ENCODE measurements at regions not wholly inside any gene's neighbourhood (a gene's known extent, or its start where the extent isn't known, plus 50 kb on each side); places are given as distances from the start of the nearest gene placed in this dataset.

DNA sequence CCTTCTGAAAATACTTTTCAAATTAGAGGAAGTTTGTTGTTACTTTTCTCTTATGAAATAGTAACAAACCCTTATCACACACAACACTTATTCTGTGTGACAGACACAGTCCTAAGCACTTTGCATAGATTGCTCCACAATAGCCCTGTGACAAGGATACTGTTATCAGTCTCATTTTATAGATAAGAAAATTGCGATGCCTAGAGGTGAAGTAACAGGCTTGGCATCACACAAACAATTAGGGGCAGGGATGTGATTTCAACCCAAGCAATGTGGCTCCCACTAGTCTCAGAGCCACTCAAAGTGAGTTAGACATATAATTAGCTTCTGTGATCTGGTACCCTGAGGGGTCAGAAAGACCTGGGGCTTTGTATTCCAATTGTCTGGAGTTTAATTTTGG is 339.9 kb downstream of the FBXO8 start:
- intact Hi-C loops (cut with DNase I): no loop called here
- no peak for DNase-seq (ENCODE audit: low spot score)

- intact Hi-C loops (cut with DNase I): no loop called here
- DNase-seq (ENCODE audit: low spot score): no peak
Measured at GRCh38 chr4:173940146-173940545, 343.3 kb downstream of the FBXO8 start.

DNA sequence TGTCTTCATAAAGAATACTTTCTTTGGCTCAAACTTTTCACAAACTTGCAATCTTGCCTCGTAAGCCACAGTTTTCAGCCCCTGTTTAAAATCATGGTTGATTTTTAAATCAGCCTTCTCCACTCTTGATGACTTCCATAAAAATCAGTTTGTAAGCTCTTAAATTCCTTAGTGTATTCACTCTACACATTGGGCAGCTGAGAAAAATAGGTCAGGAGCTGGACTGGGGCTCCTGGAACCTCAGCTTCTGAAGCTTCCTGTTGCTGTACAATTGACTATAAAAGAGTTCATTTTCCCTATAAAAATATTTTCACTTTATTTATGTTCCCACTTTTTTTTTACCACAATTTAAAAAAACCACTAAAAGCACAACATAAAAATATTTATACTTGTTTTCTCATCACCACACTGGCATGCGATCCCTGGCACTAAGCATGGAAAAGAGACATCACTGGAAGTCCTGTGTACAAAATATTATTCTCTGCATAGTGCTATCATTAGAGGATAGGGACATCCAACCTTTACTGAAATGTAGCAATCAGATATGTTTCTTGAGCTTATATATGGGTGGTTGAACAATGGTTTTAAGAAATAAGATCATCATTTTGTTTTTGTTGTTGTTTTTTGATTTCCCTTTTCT is 345.7 kb downstream of the FBXO8 start:
- intact Hi-C loops (cut with DNase I): no loop called here
- no peak for DNase-seq (ENCODE audit: low spot score)

- intact Hi-C loops (cut with DNase I): no loop called here
- DNase-seq (ENCODE audit: low spot score): no peak
Measured at GRCh38 chr4:173936861-173937260, 346.6 kb downstream of the FBXO8 start.

DNA sequence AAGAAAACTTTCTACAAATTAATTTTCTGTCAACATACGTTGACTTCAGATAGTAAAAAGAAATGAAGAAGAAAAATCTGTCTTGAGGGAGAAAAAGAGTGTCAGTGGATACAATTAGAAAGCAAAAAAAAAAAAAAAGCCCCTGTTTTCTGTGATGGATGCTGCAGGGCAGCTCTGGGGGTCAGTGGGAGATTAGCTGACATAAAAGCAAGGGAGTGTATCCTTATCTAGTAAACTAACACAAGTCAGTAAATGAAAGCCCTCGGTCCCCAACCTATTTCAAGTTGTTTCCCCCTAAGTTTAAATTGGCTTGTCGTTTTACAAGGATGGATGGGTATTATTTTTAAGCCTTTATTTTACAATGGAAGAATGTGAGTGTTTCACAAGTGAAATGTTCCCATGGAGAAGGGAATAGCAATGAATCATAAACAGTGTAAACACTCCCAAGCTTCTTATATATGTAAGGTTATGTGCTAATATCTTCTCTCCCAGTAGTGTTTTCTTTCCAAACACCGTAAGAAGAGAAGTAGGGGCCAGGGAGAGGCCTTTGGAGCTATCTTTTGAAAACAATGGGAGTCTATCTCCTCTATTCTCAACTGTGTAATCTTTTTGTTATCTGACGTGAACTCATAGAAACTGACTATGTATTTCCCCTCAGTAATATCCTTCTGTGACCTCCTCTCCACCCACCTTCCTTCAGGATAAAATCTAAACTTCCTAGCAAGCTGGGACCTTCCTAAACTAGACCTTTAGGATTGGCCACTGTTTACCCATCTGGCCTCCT is 347.7 kb downstream of the FBXO8 start:
- intact Hi-C loops (cut with DNase I): no loop called here
- no peak for DNase-seq (ENCODE audit: low spot score)

DNA sequence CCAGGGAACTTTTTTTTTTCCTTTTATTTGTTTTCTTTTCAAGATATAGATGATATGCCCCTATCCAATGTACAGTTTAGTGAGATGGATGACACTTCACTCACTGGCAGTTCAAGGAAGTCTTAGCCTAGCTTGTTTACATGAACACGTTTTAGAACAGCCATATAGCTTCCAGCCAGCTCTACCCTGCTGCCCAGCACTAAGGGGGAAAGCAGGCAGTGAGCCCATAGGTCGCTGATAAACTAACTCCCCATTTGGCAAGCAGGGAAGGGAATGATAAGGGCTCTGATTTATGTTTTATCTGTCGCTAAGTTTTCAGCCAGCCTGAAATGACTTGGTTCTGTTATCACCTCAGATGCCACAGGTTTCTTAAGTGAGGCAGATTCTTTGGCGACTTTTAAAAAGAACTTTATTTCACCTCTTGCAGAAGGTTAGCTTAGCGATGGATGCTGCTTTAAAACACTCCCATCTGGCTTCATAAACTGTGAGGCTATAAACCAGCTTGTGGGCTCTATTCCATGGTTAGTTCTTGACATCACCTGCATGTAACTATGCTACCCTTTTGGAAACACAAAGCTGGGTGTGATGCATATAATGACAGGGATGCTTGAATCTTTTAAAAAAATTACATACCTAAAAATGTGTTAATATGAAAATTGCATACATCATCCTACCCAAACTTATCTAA is 348.4 kb downstream of the FBXO8 start:
- DNase-seq (ENCODE audit: low spot score): no peak
- intact Hi-C loops (cut with DNase I): no loop called here

- no peak for DNase-seq (ENCODE audit: low spot score)
- intact Hi-C loops (cut with DNase I): no loop called here
Measured at GRCh38 chr4:173934201-173934600, 349.3 kb downstream of the FBXO8 start.

- intact Hi-C loops (cut with DNase I): no loop called here
- no peak for DNase-seq (ENCODE audit: low spot score)
Measured at GRCh38 chr4:173932701-173933100, 350.8 kb downstream of the FBXO8 start.

- intact Hi-C loops (cut with DNase I): no loop called here
- no peak for DNase-seq (ENCODE audit: low spot score)
Measured at GRCh38 chr4:173930329-173930967, 353.0 kb downstream of the FBXO8 start.

DNA sequence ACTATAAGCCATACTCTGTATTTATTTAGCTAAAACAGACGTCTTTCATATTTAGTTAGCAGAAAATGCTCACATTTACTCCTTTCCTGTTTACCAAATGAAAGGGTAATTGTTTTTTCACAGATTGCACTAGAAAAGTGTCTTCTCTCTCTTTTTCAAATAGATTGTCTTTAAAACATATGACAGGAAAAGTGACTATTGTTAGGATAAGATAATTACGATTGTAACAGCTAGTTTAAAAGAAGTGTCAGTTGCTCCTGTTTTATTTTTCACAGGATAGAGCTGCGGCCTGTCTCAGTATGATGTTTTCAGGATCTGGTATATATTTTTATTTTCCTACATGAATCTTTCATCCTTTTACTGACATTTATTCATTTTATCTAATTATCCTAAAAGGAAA is 353.5 kb downstream of the FBXO8 start:
- intact Hi-C loops (cut with DNase I): no loop called here
- no peak for DNase-seq (ENCODE audit: low spot score)

DNA sequence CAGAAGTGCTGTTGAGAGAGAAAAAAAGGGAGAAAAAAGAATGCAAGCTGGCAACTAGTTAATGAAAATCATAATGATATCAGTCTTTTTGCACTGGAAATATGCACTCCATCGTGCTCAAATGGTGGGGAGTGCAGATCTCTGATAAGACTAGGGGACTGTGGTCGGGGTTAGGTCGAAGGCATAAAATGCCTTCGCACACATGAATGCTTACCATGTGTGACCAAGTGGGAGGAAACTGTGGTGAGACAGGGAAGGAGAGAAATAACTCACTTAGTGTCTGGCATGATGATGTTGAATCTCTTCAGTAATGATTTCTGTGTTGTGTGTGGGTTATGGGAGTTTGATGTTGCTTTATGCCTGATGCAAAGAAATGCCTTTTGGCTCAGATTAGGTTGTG is 358.9 kb downstream of the FBXO8 start:
- intact Hi-C loops (cut with DNase I): no loop called here
- no peak for DNase-seq (ENCODE audit: low spot score)

DNA sequence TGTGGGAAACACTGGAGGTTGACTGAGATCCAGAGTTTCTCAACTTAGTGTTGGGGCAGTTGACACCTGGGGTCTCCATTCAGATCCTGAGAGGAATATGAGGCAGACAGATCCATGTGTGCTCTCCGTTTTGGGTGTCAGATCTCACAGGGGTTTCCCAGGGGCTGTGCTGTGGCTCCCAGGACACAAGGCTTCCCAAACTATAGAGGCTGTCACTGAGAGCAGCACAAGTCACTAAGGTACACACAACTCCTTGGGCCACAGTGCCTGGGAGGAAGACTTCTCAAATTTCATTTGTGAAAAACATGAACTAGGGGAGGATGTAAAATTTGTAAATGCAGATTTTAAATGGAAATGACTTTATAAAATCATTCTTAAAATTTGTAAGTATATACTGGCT is 363.6 kb downstream of the FBXO8 start:
- intact Hi-C loops (cut with DNase I): no loop called here
- DNase-seq (ENCODE audit: low spot score): no peak

DNA sequence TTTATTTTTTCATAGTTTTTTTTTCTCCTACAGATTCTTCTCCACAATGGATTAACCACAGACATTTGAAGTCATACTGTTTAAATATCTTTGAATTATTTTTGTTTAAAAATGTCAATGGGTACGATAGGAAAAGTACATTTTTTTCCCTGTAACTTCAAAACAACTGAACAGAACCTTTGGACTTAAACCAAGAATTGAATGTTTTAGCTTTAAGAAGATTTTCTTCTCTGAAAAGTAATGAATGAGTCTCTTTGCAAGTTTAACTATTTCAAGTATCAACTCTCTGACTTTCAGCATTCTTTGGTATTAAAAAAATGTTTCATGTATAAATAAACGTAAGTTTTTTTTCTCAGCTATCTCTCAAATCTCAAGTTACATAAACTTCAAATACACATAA is 364.3 kb downstream of the FBXO8 start:
- DNase-seq (ENCODE audit: low spot score): no peak
- intact Hi-C loops (cut with DNase I): no loop called here

DNA sequence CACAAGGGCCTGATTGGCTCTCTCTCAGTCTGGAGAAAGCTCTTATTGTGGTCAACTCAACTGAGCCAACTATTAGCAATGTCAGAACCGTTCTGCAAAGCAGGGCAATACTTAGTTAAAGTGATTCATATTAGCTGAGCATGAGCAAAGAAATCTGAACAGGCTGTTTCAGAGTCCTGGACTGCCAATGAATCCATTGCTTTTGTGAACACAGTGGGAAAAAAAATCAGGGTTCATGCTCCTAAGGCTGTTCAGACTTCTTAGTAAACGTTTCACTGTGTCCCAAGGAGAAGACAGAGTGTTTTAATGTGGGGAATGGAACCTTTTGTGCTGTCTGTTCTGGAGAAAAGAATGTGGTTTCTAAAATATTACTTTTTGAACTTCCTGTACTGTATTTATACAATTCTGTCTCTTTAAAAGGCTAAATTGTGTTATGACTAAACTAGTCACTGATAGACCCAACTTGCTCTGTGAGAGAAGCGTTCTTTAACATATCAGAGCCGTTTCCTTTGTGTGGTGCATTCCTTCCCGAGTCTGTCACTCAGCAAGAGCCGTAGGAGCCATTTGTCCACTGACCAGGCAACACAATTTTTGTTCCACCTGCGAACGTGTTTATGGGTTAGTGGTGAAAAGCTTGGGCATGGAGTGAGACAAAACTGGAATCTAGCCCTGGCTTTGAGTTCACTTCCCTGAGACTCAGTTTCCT is 366.1 kb downstream of the FBXO8 start:
- DNase-seq (ENCODE audit: low spot score): no peak
- intact Hi-C loops (cut with DNase I): no loop called here

DNA sequence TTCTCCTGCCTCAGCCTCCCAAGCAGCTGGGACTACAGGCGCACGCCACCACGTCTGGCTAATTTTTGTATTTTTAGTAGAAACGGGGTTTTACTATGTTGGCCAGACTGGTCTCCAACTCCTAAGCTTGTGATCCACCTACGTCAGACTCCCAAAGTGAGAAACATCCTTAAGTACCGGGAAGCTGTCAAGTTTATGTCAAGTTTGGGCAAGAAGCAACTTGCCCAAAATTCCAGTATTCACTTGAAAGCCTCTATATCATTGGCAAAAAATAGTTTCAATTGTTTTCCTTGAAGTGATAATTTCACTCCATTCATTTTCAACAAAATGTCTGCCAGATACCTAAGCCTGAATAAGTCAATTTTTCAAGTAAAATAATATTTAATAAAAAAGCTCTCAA is 370.0 kb downstream of the FBXO8 start:
- intact Hi-C loops (cut with DNase I): no loop called here
- no peak for DNase-seq (ENCODE audit: low spot score)

DNA sequence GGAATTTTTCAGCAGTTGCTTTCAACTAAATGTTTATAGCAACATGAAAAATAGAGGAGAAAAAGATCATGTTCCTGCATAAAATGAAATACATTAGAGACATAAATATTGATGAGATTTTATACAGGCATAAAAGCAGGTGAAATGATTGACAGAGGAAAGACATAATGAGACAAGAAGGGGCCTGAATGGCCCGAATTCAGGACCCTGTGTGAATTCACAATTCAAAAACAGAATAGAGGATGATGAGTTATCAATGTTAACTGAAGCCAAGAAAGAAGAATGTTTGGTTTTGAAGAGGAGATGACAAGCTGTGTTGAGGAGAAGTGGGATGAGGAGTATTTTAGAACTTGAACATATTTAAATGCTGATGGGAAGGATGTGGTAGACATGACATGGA is 371.1 kb downstream of the FBXO8 start:
- DNase-seq (ENCODE audit: low spot score): no peak
- intact Hi-C loops (cut with DNase I): no loop called here

DNA sequence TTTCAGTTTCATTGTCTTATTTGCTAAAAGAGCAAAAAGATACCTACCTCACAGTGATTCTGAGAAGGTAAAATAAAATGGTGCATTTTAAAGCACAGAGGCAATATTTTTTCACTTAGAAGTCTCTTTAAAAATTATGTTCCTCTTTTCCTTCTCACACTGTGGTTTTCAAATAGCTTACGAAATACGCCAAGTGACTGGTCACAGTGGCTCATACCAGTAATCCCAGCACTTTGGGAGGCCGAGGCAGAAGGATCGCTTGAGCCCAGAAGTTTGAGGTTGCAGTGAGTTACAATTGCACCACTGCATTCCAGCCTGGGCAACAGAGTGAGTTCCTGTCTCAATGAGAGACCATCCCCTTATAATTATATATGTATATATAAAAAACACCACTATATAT is 372.6 kb downstream of the FBXO8 start:
- DNase-seq (ENCODE audit: low spot score): no peak
- intact Hi-C loops (cut with DNase I): no loop called here

- intact Hi-C loops (cut with DNase I): no loop called here
- no peak for DNase-seq (ENCODE audit: low spot score)
Measured at GRCh38 chr4:173909294-173909693, 374.2 kb downstream of the FBXO8 start.

DNA sequence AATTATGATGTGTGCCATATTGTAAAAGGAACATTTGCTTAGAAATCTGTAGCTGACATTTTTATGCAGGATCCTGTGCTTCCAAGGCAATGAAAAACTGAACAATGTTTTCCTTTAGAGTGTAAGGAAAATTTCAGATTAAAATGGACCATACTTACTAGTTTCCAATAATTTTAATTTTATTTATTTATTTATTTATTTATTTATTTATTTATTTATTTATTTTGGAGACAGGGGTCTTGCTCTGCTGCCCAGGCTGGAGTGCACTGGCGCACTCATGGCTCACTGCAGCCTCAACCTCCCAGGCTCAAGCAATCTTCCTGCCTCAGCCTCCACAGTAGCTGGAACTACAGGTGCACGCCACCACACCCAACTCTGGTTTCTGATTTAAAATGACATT is 369.8 kb upstream of the HAND2 start:
- no peak for DNase-seq (ENCODE audit: low spot score)
- intact Hi-C loops (cut with DNase I): no loop called here

DNA sequence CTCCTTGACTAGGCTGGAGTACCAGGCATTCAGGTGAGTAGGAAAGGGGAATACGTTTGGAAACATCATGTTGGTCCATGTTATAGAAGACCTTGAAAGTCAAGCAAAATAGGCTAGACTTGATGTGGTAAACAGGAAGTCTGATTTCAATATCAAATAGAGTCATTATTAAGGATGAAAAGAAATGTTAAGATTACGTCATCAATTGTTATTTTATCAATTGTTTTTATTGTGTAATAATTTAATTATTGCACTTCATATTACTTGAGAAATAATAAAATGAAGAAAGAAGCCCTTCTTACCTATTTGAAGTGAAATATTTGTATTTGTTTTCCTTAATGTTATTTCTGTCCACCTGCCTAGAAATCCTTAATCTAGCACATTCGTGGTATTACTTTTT is 361.0 kb upstream of the HAND2 start:
- no peak for DNase-seq (ENCODE audit: low spot score)
- intact Hi-C loops (cut with DNase I): no loop called here

Measured in cardiac septum (tissue), 1 donor.